GM18519 (cell line): ENCODE measurements at regions not wholly inside any gene's neighbourhood (a gene's known extent, or its start where the extent isn't known, plus 50 kb on each side); places are given as distances from the start of the nearest gene placed in this dataset.
"Not testable (repeated sequence)": the region's sequence is repeated elsewhere in the genome, so short reads cannot be mapped to it uniquely, and the experiment has no call there.

Experiments used
- ATAC-seq: cut with Tn5 transposase; IDR thresholded peaks from one replicate; pipeline ENCODE4 v1.9.1; 2021; ENCODE audit warnings: mild to moderate bottlenecking, moderate library complexity; ENCODE audit not compliant: unreplicated experiment, low FRiP score

- ATAC-seq: no peak
These were observed 439.9 kb upstream of the CHD1 start for GRCh38 chr5:99368726-99369125.

- ATAC-seq: no peak
These were observed 427.1 kb upstream of the CHD1 start for GRCh38 chr5:99355881-99356280.

- no peak for ATAC-seq
These were observed 421.0 kb upstream of the CHD1 start for GRCh38 chr5:99349787-99350186.

GRCh38 chr5:99348597-99348996, 419.8 kb upstream of the CHD1 start:
- ATAC-seq: no peak

- ATAC-seq: not testable (repeated sequence)
These were observed 411.0 kb upstream of the CHD1 start for GRCh38 chr5:99339758-99340157.

- no peak for ATAC-seq
These were observed 406.1 kb upstream of the CHD1 start for GRCh38 chr5:99334936-99335335.

GRCh38 chr5:99331061-99331460, 402.3 kb upstream of the CHD1 start:
- no peak for ATAC-seq

- no peak for ATAC-seq
These were observed 391.6 kb upstream of the CHD1 start for GRCh38 chr5:99320436-99320835.

GRCh38 chr5:99317136-99317535, 388.3 kb upstream of the CHD1 start:
- no peak for ATAC-seq

- no peak for ATAC-seq
These were observed 387.7 kb upstream of the CHD1 start for GRCh38 chr5:99316484-99316883.

- ATAC-seq: no peak
These were observed 386.8 kb upstream of the CHD1 start for GRCh38 chr5:99315413-99316183.

GRCh38 chr5:99314721-99315120, 385.9 kb upstream of the CHD1 start:
- ATAC-seq: no peak

GRCh38 chr5:99308131-99308530, 379.3 kb upstream of the CHD1 start:
- no peak for ATAC-seq

GRCh38 chr5:99305045-99305580, 376.3 kb upstream of the CHD1 start:
- ATAC-seq: no peak

- no peak for ATAC-seq
These were observed 356.8 kb upstream of the CHD1 start for GRCh38 chr5:99285606-99286005.

GRCh38 chr5:99275128-99275527, 346.3 kb upstream of the CHD1 start:
- ATAC-seq: no peak

- no peak for ATAC-seq
These were observed 343.8 kb upstream of the CHD1 start for GRCh38 chr5:99272576-99272975.

GRCh38 chr5:99258819-99259218, 330.0 kb upstream of the CHD1 start:
- ATAC-seq: no peak

- ATAC-seq: no peak
These were observed 319.3 kb upstream of the CHD1 start for GRCh38 chr5:99248066-99248465.

GRCh38 chr5:99247346-99247745, 318.5 kb upstream of the CHD1 start:
- no peak for ATAC-seq

GRCh38 chr5:99243111-99243510, 314.3 kb upstream of the CHD1 start:
- ATAC-seq: no peak

GRCh38 chr5:99239826-99240360, 311.1 kb upstream of the CHD1 start:
- ATAC-seq: no peak
